ENCODE measurements at regions not wholly inside any gene's neighbourhood (a gene's known extent, or its start where the extent isn't known, plus 50 kb on each side); places are given as distances from the start of the nearest gene placed in this dataset.

- Histone ChIP-seq H3K27ac (replicated peaks; ENCODE audit: low read length) (peak overlapping the region; percentile 78), H3K36me3 (replicated peaks in 1 of 2; ENCODE audit: control insufficient read depth in 2 of 2, insufficient read depth in 2 of 2, low read length in 2 of 2) (no peaks in the 10 kb centered on the region), H3K18ac (ENCODE audit: low read length) (no peak overlapping the region), H2BK5ac (ENCODE audit: low read length) (no peak overlapping the region), H3K79me1 (ENCODE audit: low read depth, low read length) (no peaks in the 10 kb centered on the region), H3K9me3 (replicated peaks in 1 of 2; ENCODE audit: control insufficient read depth in 2 of 2, insufficient read depth in 1 of 2, low read depth in 1 of 2, low read length in 2 of 2) (no peaks in the 10 kb centered on the region), H3K4ac (ENCODE audit: low read length) (no peak overlapping the region), H3K4me2 (ENCODE audit: insufficient read depth, low read length, poor library complexity, severe bottlenecking) (no peak overlapping the region), H2AFZ (ENCODE audit: low read length) (peak overlapping the region; percentile 80), H2BK15ac (ENCODE audit: low read length) (no peak overlapping the region), H2BK12ac (ENCODE audit: low read length) (no peak overlapping the region), H3K14ac (ENCODE audit: low read length) (no peak overlapping the region), H4K8ac (ENCODE audit: low read depth, low read length) (no peak overlapping the region), H3K23ac (ENCODE audit: low read depth, low read length, poor library complexity) (no peak overlapping the region), H2BK120ac (ENCODE audit: low read depth, low read length) (no peak overlapping the region), H3K4me1 (ENCODE audit: control insufficient read depth in 2 of 2, insufficient read depth in 1 of 2, low read depth in 1 of 2, low read length in 2 of 2) (peaks cover 11 to 21% of the 10 kb centered on the region in 2 donors), H3K9ac (ENCODE audit: low read depth, low read length, poor library complexity) (no peak overlapping the region), H4K91ac (ENCODE audit: low read depth, low read length, poor library complexity) (no peak overlapping the region), H2AK5ac (ENCODE audit: low read depth, low read length) (no peak overlapping the region), H3K27me3 (ENCODE audit: control insufficient read depth in 3 of 3, insufficient read depth in 3 of 3, low read depth in 1 of 3, low read length in 3 of 3) (no peaks in the 10 kb centered on the region), H3K4me3 (ENCODE audit: low read length in 2 of 2) (peak overlapping the region in 1 of 2 donors; percentile 47)
- WGBS, 2 donors (ENCODE audit: extremely low coverage in 2 of 2, insufficient read length in 2 of 2, insufficient replicate concordance in 1 of 2): no CpG with 5 or more reads among the region's 6 CpGs
- no peak for DNase-seq (ENCODE audit: low spot score)
Observed at GRCh38 chr13:80133631-80134261, 207.2 kb downstream of the SPRY2 start.

GRCh38 chr13:80132741-80133601 is 208.0 kb downstream of the SPRY2 start:
- Histone ChIP-seq H3K4me1 (ENCODE audit: control insufficient read depth in 2 of 2, insufficient read depth in 1 of 2, low read depth in 1 of 2, low read length in 2 of 2) (peaks cover 11 to 21% of the 10 kb centered on the region in 2 donors), H3K4me2 (ENCODE audit: insufficient read depth, low read length, poor library complexity, severe bottlenecking) (peak overlapping the region; percentile 28), H3K9ac (ENCODE audit: low read depth, low read length, poor library complexity) (peak overlapping the region; percentile 5), H3K27ac (replicated peaks; ENCODE audit: low read length) (peak overlapping the region; percentile 78), H3K4ac (ENCODE audit: low read length) (no peak overlapping the region), H3K79me1 (ENCODE audit: low read depth, low read length) (no peaks in the 10 kb centered on the region), H3K36me3 (replicated peaks in 1 of 2; ENCODE audit: control insufficient read depth in 2 of 2, insufficient read depth in 2 of 2, low read length in 2 of 2) (no peaks in the 10 kb centered on the region), H4K91ac (ENCODE audit: low read depth, low read length, poor library complexity) (no peak overlapping the region), H3K23ac (ENCODE audit: low read depth, low read length, poor library complexity) (no peak overlapping the region), H2AK5ac (ENCODE audit: low read depth, low read length) (no peak overlapping the region), H2BK12ac (ENCODE audit: low read length) (no peak overlapping the region), H2AFZ (ENCODE audit: low read length) (peak overlapping the region; percentile 80), H2BK120ac (ENCODE audit: low read depth, low read length) (peak overlapping the region; percentile 13), H3K27me3 (ENCODE audit: control insufficient read depth in 3 of 3, insufficient read depth in 3 of 3, low read depth in 1 of 3, low read length in 3 of 3) (no peaks in the 10 kb centered on the region), H2BK15ac (ENCODE audit: low read length) (no peak overlapping the region), H3K18ac (ENCODE audit: low read length) (peak overlapping the region; percentile 22), H2BK5ac (ENCODE audit: low read length) (no peak overlapping the region), H3K9me3 (replicated peaks in 1 of 2; ENCODE audit: control insufficient read depth in 2 of 2, insufficient read depth in 1 of 2, low read depth in 1 of 2, low read length in 2 of 2) (no peaks in the 10 kb centered on the region), H4K8ac (ENCODE audit: low read depth, low read length) (no peak overlapping the region), H3K14ac (ENCODE audit: low read length) (no peak overlapping the region), H3K4me3 (ENCODE audit: low read length in 2 of 2) (peak overlapping the region in 1 of 2 donors; percentile 47)
- DNase-seq (ENCODE audit: low spot score): no peak
- WGBS, 2 donors (ENCODE audit: extremely low coverage in 2 of 2, insufficient read length in 2 of 2, insufficient replicate concordance in 1 of 2): no CpG with 5 or more reads among the region's 11 CpGs

- H2BK120ac ChIP-seq (ENCODE audit: low read depth, low read length): no peak overlapping the region
- H2BK15ac ChIP-seq (ENCODE audit: low read length): no peak overlapping the region
- peak overlapping the region in 1 of 2 donors; percentile 25 for H3K4me3 ChIP-seq (ENCODE audit: low read length in 2 of 2)
- no peak overlapping the region for H2AK5ac ChIP-seq (ENCODE audit: low read depth, low read length)
- H3K9ac ChIP-seq (ENCODE audit: low read depth, low read length, poor library complexity): no peak overlapping the region
- H4K91ac ChIP-seq (ENCODE audit: low read depth, low read length, poor library complexity): no peak overlapping the region
- DNase-seq (ENCODE audit: low spot score): no peak
- no peaks in the 10 kb centered on the region for H3K36me3 ChIP-seq (replicated peaks in 1 of 2; ENCODE audit: control insufficient read depth in 2 of 2, insufficient read depth in 2 of 2, low read length in 2 of 2)
- H2AFZ ChIP-seq (ENCODE audit: low read length): peak overlapping the region; percentile 80
- no peak overlapping the region for H3K14ac ChIP-seq (ENCODE audit: low read length)
- H3K23ac ChIP-seq (ENCODE audit: low read depth, low read length, poor library complexity): no peak overlapping the region
- H2BK12ac ChIP-seq (ENCODE audit: low read length): no peak overlapping the region
- H2BK5ac ChIP-seq (ENCODE audit: low read length): no peak overlapping the region
- H4K8ac ChIP-seq (ENCODE audit: low read depth, low read length): no peak overlapping the region
- no peak overlapping the region for H3K27ac ChIP-seq (replicated peaks; ENCODE audit: low read length)
- WGBS, 2 donors (ENCODE audit: extremely low coverage in 2 of 2, insufficient read length in 2 of 2, insufficient replicate concordance in 1 of 2): no CpG with 5 or more reads among the region's 4 CpGs
- H3K9me3 ChIP-seq (replicated peaks in 1 of 2; ENCODE audit: control insufficient read depth in 2 of 2, insufficient read depth in 1 of 2, low read depth in 1 of 2, low read length in 2 of 2): no peaks in the 10 kb centered on the region
- no peak overlapping the region for H3K4ac ChIP-seq (ENCODE audit: low read length)
- H3K79me1 ChIP-seq (ENCODE audit: low read depth, low read length): no peaks in the 10 kb centered on the region
- no peaks in the 10 kb centered on the region for H3K27me3 ChIP-seq (ENCODE audit: control insufficient read depth in 3 of 3, insufficient read depth in 3 of 3, low read depth in 1 of 3, low read length in 3 of 3)
- peaks cover 14 to 21% of the 10 kb centered on the region in 2 donors for H3K4me1 ChIP-seq (ENCODE audit: control insufficient read depth in 2 of 2, insufficient read depth in 1 of 2, low read depth in 1 of 2, low read length in 2 of 2)
- no peak overlapping the region for H3K4me2 ChIP-seq (ENCODE audit: insufficient read depth, low read length, poor library complexity, severe bottlenecking)
- H3K18ac ChIP-seq (ENCODE audit: low read length): no peak overlapping the region
Observed at GRCh38 chr13:80131204-80131603, 209.7 kb downstream of the SPRY2 start.

- no peaks in the 10 kb centered on the region for H3K27me3 ChIP-seq (ENCODE audit: control insufficient read depth in 3 of 3, insufficient read depth in 3 of 3, low read depth in 1 of 3, low read length in 3 of 3)
- no peak overlapping the region for H2BK12ac ChIP-seq (ENCODE audit: low read length)
- no peak for DNase-seq (ENCODE audit: low spot score)
- no peak overlapping the region for H2BK5ac ChIP-seq (ENCODE audit: low read length)
- H3K4me3 ChIP-seq (ENCODE audit: low read length in 2 of 2): no peak overlapping the region
- no peaks in the 10 kb centered on the region for H3K9me3 ChIP-seq (replicated peaks in 1 of 2; ENCODE audit: control insufficient read depth in 2 of 2, insufficient read depth in 1 of 2, low read depth in 1 of 2, low read length in 2 of 2)
- WGBS, 2 donors (ENCODE audit: extremely low coverage in 2 of 2, insufficient read length in 2 of 2, insufficient replicate concordance in 1 of 2): no CpG with 5 or more reads among the region's 1 CpG
- no peak overlapping the region for H4K8ac ChIP-seq (ENCODE audit: low read depth, low read length)
- H3K36me3 ChIP-seq (replicated peaks in 1 of 2; ENCODE audit: control insufficient read depth in 2 of 2, insufficient read depth in 2 of 2, low read length in 2 of 2): no peaks in the 10 kb centered on the region
- H2AK5ac ChIP-seq (ENCODE audit: low read depth, low read length): no peak overlapping the region
- H3K18ac ChIP-seq (ENCODE audit: low read length): no peak overlapping the region
- no peak overlapping the region for H3K9ac ChIP-seq (ENCODE audit: low read depth, low read length, poor library complexity)
- no peak overlapping the region for H2BK120ac ChIP-seq (ENCODE audit: low read depth, low read length)
- H2AFZ ChIP-seq (ENCODE audit: low read length): peak overlapping the region; percentile 1
- no peak overlapping the region for H3K4ac ChIP-seq (ENCODE audit: low read length)
- H4K91ac ChIP-seq (ENCODE audit: low read depth, low read length, poor library complexity): no peak overlapping the region
- no peak overlapping the region for H2BK15ac ChIP-seq (ENCODE audit: low read length)
- no peak overlapping the region for H3K23ac ChIP-seq (ENCODE audit: low read depth, low read length, poor library complexity)
- H3K4me1 ChIP-seq (ENCODE audit: control insufficient read depth in 2 of 2, insufficient read depth in 1 of 2, low read depth in 1 of 2, low read length in 2 of 2): peaks cover 8 to 9% of the 10 kb centered on the region in 2 donors
- H3K79me1 ChIP-seq (ENCODE audit: low read depth, low read length): no peaks in the 10 kb centered on the region
- no peak overlapping the region for H3K14ac ChIP-seq (ENCODE audit: low read length)
- no peak overlapping the region for H3K4me2 ChIP-seq (ENCODE audit: insufficient read depth, low read length, poor library complexity, severe bottlenecking)
- H3K27ac ChIP-seq (replicated peaks; ENCODE audit: low read length): no peak overlapping the region
Observed at GRCh38 chr13:80126389-80127068, 214.4 kb downstream of the SPRY2 start.

Data from neuronal stem cell (in vitro differentiated cells).